ENCODE measurements at regions not wholly inside any gene's neighbourhood (a gene's known extent, or its start where the extent isn't known, plus 50 kb on each side); places are given as distances from the start of the nearest gene placed in this dataset.

DNA sequence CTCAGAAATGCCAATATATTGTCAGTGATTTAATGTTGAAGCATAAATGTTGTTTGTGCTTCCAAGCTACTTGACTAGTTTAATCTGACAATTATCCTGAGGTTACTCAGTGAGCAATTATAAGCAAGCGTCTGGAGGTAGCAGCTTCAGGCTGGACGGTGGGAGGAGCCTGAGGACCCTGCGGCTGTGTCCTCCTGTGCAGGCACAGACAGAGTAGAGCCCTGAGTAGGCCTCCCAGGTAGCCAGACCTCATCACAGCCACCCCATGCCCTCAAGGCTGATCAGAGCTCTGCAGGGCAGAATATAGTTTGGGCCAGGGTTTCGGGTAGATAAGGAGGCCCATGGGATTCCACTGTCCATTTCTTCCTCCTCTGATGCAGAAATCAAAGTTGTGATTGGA lies 153.6 kb downstream of the DRD1 start:
- H3K9me2 ChIP-seq (ENCODE audit: insufficient read depth, low read length): no peaks in the 10 kb centered on the region
- no peak for TF ChIP-seq EZH2phosphoT487 (IDR thresholded peaks at IDR 0.05; ENCODE audit: borderline replicate concordance, low read depth, low read length)
- TF ChIP-seq, protein P1, sequence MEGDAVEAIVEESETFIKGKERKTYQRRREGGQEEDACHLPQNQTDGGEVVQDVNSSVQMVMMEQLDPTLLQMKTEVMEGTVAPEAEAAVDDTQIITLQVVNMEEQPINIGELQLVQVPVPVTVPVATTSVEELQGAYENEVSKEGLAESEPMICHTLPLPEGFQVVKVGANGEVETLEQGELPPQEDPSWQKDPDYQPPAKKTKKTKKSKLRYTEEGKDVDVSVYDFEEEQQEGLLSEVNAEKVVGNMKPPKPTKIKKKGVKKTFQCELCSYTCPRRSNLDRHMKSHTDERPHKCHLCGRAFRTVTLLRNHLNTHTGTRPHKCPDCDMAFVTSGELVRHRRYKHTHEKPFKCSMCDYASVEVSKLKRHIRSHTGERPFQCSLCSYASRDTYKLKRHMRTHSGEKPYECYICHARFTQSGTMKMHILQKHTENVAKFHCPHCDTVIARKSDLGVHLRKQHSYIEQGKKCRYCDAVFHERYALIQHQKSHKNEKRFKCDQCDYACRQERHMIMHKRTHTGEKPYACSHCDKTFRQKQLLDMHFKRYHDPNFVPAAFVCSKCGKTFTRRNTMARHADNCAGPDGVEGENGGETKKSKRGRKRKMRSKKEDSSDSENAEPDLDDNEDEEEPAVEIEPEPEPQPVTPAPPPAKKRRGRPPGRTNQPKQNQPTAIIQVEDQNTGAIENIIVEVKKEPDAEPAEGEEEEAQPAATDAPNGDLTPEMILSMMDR (conservative IDR thresholded peaks at IDR 0.05; ENCODE audit: low read length): no peak
- no peaks in the 10 kb centered on the region for H3K4me1 ChIP-seq (ENCODE audit: insufficient read depth, low read length, poor library complexity, severe bottlenecking)
- H3K27ac ChIP-seq (ENCODE audit: low read depth, low read length, poor library complexity, severe bottlenecking): no peak overlapping the region
- H2AFZ ChIP-seq (ENCODE audit: low read length): no peak overlapping the region
- no peaks in the 10 kb centered on the region for H3K9me3 ChIP-seq (ENCODE audit: low read length)
- no TSS peak for BruUV-seq (replicated peaks)
- ChIA-PET CTCF (ENCODE audit: unreplicated experiment) (no interaction called here), POLR2A (no interaction called here)
- no peaks in the 10 kb centered on the region for H4K20me1 ChIP-seq (ENCODE audit: insufficient read depth, low read length)
- H3K79me2 ChIP-seq (ENCODE audit: insufficient read depth, low read depth, low read length): no peaks in the 10 kb centered on the region
- intact Hi-C loops (cut with micrococcal nuclease; ENCODE audit: unreplicated experiment): no loop called here
- H3K4me2 ChIP-seq (ENCODE audit: low read length): no peak overlapping the region
- no peaks in the 10 kb centered on the region for H3K36me3 ChIP-seq (ENCODE audit: insufficient read depth, low read length)
- DNase-seq (ENCODE audit: low spot score): no peak
- H3K4me3 ChIP-seq (ENCODE audit: low read depth, low read length, poor library complexity, severe bottlenecking): no peak overlapping the region

DNA sequence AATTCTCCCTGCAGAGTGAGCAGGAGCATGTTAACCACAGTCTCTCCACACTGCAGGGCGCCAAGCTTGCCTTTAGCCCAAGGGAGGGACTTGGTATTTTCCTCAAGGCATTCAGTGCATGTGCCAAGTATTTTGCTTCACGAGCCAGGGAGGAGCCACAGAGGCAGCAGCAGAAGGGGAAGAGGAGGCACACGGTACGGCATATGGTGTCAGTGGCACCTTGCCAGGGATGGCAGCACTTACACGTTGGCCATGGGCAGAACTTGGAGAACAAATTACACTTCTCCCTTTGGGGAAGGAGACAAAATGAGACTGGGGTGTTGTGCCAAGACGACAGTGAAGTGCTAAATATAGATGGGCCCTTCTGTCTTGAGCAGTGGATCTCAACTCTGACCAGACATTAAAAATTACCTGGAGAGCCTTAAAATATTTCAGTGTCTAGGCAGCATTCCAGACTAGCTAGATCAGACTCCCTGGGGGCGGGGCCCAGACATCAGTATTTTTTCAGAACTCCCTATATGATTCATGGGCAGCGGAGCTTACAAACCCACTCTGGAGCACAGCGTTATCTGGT lies 155.8 kb downstream of the DRD1 start:
- no peaks in the 10 kb centered on the region for H4K20me1 ChIP-seq (ENCODE audit: insufficient read depth, low read length)
- H3K4me2 ChIP-seq (ENCODE audit: low read length): no peak overlapping the region
- H3K4me1 ChIP-seq (ENCODE audit: insufficient read depth, low read length, poor library complexity, severe bottlenecking): no peaks in the 10 kb centered on the region
- BruUV-seq (replicated peaks): no TSS peak
- H3K27ac ChIP-seq (ENCODE audit: low read depth, low read length, poor library complexity, severe bottlenecking): no peak overlapping the region
- no peaks in the 10 kb centered on the region for H3K79me2 ChIP-seq (ENCODE audit: insufficient read depth, low read depth, low read length)
- ChIA-PET CTCF (ENCODE audit: unreplicated experiment) (no interaction called here), POLR2A (no interaction called here)
- intact Hi-C loops (cut with micrococcal nuclease; ENCODE audit: unreplicated experiment): no loop called here
- DNase-seq (ENCODE audit: low spot score): no peak
- no peaks in the 10 kb centered on the region for H3K9me2 ChIP-seq (ENCODE audit: insufficient read depth, low read length)
- H3K9me3 ChIP-seq (ENCODE audit: low read length): no peaks in the 10 kb centered on the region
- H3K36me3 ChIP-seq (ENCODE audit: insufficient read depth, low read length): no peaks in the 10 kb centered on the region
- TF ChIP-seq, protein P1 (conservative IDR thresholded peaks at IDR 0.05; ENCODE audit: low read length): no peak
- TF ChIP-seq EZH2phosphoT487 (IDR thresholded peaks at IDR 0.05; ENCODE audit: borderline replicate concordance, low read depth, low read length): no peak
- no peak overlapping the region for H2AFZ ChIP-seq (ENCODE audit: low read length)
- H3K4me3 ChIP-seq (ENCODE audit: low read depth, low read length, poor library complexity, severe bottlenecking): no peak overlapping the region

DNA sequence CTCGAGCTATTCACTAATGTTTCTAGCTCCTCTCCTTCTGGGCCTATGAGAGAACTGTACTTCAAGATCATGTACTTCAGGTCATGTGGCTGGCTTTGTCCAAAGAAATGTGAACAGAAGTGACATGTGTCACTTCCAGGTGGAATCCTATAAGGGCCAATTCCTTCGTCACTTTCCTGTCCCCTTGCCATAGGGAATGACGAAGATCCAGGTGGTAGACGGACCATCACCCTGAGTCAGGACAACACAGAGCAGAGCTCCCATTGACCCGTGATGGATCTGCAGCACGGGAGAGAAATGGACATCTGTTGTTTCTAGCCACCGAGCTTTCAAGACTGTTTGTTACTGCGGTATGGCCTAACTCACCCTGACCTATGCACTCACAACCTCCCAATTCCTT lies 157.0 kb downstream of the DRD1 start:
- H3K4me1 ChIP-seq (ENCODE audit: insufficient read depth, low read length, poor library complexity, severe bottlenecking): peaks cover 5% of the 10 kb centered on the region
- no peak for TF ChIP-seq EZH2phosphoT487 (IDR thresholded peaks at IDR 0.05; ENCODE audit: borderline replicate concordance, low read depth, low read length)
- TF ChIP-seq, protein P1 (conservative IDR thresholded peaks at IDR 0.05; ENCODE audit: low read length): no peak
- DNase-seq (ENCODE audit: low spot score): no peak
- CTCF ChIA-PET (ENCODE audit: unreplicated experiment): no interaction called here
- intact Hi-C loops (cut with micrococcal nuclease; ENCODE audit: unreplicated experiment): no loop called here
- no peaks in the 10 kb centered on the region for H3K9me3 ChIP-seq (ENCODE audit: low read length)
- H4K20me1 ChIP-seq (ENCODE audit: insufficient read depth, low read length): no peaks in the 10 kb centered on the region
- H3K36me3 ChIP-seq (ENCODE audit: insufficient read depth, low read length): no peaks in the 10 kb centered on the region
- no peak overlapping the region for H3K4me3 ChIP-seq (ENCODE audit: low read depth, low read length, poor library complexity, severe bottlenecking)
- no peak overlapping the region for H2AFZ ChIP-seq (ENCODE audit: low read length)
- no peak overlapping the region for H3K4me2 ChIP-seq (ENCODE audit: low read length)
- H3K79me2 ChIP-seq (ENCODE audit: insufficient read depth, low read depth, low read length): no peaks in the 10 kb centered on the region
- no peaks in the 10 kb centered on the region for H3K9me2 ChIP-seq (ENCODE audit: insufficient read depth, low read length)
- no TSS peak for BruUV-seq (replicated peaks)
- POLR2A ChIA-PET: interaction anchor here (0.6 to 0.7 kb wide), 2 partner anchors 10 to 87 kb away, joined by 3 read pairs; no protein-coding TSS in a partner anchor
- no peak overlapping the region for H3K27ac ChIP-seq (ENCODE audit: low read depth, low read length, poor library complexity, severe bottlenecking)
